ENCODE measurements at regions not wholly inside any gene's neighbourhood (a gene's known extent, or its start where the extent isn't known, plus 50 kb on each side); places are given as distances from the start of the nearest gene placed in this dataset.

DNA sequence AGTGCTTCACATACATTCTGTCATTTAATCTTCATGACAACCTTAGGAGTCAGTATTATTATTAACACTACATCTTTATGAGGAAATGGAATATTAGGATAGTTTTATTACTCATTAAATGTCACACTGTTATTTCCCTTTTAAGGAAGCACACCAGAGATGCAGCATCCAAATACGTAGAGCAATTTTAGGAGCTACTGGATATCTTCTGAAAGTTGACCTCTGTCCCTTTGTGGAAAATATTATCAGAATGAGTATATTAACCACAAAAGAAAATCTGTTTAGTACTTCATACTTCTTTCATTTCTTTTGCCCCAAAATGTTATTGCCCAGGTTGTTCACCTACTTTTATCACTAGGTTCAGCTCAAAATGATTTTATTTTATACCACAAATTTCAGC, 72.9 kb upstream of the APCDD1 start:
- TF ChIP-seq, protein P1, sequence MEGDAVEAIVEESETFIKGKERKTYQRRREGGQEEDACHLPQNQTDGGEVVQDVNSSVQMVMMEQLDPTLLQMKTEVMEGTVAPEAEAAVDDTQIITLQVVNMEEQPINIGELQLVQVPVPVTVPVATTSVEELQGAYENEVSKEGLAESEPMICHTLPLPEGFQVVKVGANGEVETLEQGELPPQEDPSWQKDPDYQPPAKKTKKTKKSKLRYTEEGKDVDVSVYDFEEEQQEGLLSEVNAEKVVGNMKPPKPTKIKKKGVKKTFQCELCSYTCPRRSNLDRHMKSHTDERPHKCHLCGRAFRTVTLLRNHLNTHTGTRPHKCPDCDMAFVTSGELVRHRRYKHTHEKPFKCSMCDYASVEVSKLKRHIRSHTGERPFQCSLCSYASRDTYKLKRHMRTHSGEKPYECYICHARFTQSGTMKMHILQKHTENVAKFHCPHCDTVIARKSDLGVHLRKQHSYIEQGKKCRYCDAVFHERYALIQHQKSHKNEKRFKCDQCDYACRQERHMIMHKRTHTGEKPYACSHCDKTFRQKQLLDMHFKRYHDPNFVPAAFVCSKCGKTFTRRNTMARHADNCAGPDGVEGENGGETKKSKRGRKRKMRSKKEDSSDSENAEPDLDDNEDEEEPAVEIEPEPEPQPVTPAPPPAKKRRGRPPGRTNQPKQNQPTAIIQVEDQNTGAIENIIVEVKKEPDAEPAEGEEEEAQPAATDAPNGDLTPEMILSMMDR (IDR thresholded peaks at IDR 0.05; ENCODE audit: low read depth, low read length): no peak
- no peak for DNase-seq (ENCODE audit: low read depth in 1 of 2, low spot score in 1 of 2)

DNA sequence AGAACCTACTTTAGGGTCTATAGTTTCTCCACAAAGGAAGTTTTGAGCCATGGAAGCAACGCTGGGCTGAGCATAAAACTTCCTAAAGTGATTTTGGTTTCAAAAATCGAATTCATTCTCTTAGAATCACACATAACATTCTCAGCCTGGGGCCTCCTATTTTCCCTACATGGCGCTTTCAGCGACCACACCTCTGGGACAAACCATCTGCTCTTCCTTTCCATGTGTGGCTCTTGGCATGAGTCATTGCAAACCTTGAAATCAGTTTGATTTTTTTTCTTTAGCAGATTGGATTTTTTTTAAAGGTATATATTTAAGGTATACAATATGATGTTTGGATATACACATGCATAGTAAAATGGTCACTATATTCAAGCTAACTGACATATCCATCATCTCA, 72.5 kb upstream of the APCDD1 start:
- no peaks in the 10 kb centered on the region for H3K9me3 ChIP-seq (ENCODE audit: low read depth)
- no peaks in the 10 kb centered on the region for H3K27me3 ChIP-seq
- TF ChIP-seq, protein P1 (IDR thresholded peaks at IDR 0.05; ENCODE audit: low read depth, low read length): no peak
- no peak for DNase-seq (ENCODE audit: low read depth in 1 of 2, low spot score in 1 of 2)
- no peak overlapping the region for H3K27ac ChIP-seq
- no peaks in the 10 kb centered on the region for H3K36me3 ChIP-seq
- peaks cover 7% of the 10 kb centered on the region for H3K4me1 ChIP-seq (ENCODE audit: low read depth)
- H3K4me3 ChIP-seq: no peak overlapping the region

More for the DNA sequence above, 72.9 kb upstream of the APCDD1 start:
- Histone ChIP-seq H3K9me3 (ENCODE audit: low read depth) (no peaks in the 10 kb centered on the region), H3K27ac (no peak overlapping the region), H3K4me3 (no peak overlapping the region), H3K4me1 (ENCODE audit: low read depth) (peaks cover 7% of the 10 kb centered on the region), H3K36me3 (no peaks in the 10 kb centered on the region), H3K27me3 (no peaks in the 10 kb centered on the region)

DNA sequence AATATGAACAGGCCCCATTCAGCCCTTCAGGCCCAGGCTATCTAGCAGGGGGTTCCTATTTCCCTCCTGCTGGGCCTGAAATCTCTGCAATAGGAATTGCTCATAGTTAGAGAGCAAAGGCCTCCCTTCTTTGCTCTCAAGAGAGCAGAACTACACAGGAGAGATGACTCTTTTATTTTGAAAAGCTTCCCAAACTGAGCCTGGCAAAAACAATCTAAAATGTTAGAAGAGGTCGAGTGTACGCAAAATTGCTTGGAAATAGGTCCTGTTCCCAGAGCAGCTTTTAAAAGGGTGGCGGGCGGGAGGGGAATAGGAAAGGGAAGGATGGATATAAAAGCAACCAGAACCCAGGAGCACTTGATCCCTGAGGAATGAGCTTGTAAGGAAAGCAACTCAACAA, 68.4 kb upstream of the APCDD1 start:
- H3K36me3 ChIP-seq: no peaks in the 10 kb centered on the region
- H3K27me3 ChIP-seq: no peaks in the 10 kb centered on the region
- no peaks in the 10 kb centered on the region for H3K4me1 ChIP-seq (ENCODE audit: low read depth)
- no peak for DNase-seq (ENCODE audit: low read depth in 1 of 2, low spot score in 1 of 2)
- TF ChIP-seq, protein P1 (IDR thresholded peaks at IDR 0.05; ENCODE audit: low read depth, low read length): no peak
- H3K4me3 ChIP-seq: no peak overlapping the region
- no peaks in the 10 kb centered on the region for H3K9me3 ChIP-seq (ENCODE audit: low read depth)
- H3K27ac ChIP-seq: no peak overlapping the region

DNA sequence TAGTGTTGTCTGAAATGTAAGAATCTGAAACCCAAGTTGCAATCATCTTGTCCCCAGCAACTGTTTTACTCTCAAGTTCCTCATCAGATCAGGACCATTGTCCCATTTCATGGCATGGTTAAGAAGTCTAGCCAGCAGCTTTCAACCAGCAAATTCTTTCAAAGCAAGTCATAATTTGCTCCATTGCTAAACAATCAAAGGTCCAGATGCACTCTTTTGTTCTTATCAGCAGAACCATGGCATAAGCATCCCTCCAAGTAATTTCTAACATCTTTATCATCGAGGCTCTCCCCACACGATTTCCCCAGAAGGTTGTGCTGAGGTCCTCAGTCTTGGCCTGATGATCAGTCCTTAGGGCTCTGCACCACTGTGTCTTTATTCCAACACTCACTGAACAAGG, 67.5 kb upstream of the APCDD1 start:
- H3K27me3 ChIP-seq: no peaks in the 10 kb centered on the region
- H3K4me3 ChIP-seq: no peak overlapping the region
- no peaks in the 10 kb centered on the region for H3K4me1 ChIP-seq (ENCODE audit: low read depth)
- H3K9me3 ChIP-seq (ENCODE audit: low read depth): no peaks in the 10 kb centered on the region
- TF ChIP-seq, protein P1 (IDR thresholded peaks at IDR 0.05; ENCODE audit: low read depth, low read length): no peak
- H3K36me3 ChIP-seq: no peaks in the 10 kb centered on the region
- DNase-seq (ENCODE audit: low read depth in 1 of 2, low spot score in 1 of 2): peak in 1 of 2 donors; percentile 38
- no peak overlapping the region for H3K27ac ChIP-seq

DNA sequence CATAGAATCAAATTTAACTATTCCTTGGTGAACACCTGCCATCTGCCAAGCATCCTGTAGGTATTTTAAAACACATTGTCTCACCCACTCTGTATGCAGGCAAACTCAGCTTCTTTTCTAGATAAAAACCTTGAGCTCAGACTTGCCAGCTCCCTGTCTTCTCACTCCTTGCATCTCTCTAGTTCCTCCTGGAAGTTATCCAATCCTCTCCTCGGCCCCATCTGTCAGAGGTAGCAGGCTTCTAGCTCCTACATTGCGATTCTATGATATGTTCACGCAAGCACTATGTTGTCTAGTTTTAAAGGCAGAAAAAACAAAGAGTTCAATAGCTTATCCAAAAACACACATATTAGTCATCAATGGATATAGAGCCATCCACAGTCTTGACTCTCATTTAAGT, 67.0 kb upstream of the APCDD1 start:
- H3K9me3 ChIP-seq (ENCODE audit: low read depth): no peaks in the 10 kb centered on the region
- no peaks in the 10 kb centered on the region for H3K36me3 ChIP-seq
- no peaks in the 10 kb centered on the region for H3K27me3 ChIP-seq
- DNase-seq (ENCODE audit: low read depth in 1 of 2, low spot score in 1 of 2): peak in 1 of 2 donors; percentile 26
- H3K27ac ChIP-seq: no peak overlapping the region
- no peaks in the 10 kb centered on the region for H3K4me1 ChIP-seq (ENCODE audit: low read depth)
- H3K4me3 ChIP-seq: no peak overlapping the region
- TF ChIP-seq, protein P1 (IDR thresholded peaks at IDR 0.05; ENCODE audit: low read depth, low read length): no peak

DNA sequence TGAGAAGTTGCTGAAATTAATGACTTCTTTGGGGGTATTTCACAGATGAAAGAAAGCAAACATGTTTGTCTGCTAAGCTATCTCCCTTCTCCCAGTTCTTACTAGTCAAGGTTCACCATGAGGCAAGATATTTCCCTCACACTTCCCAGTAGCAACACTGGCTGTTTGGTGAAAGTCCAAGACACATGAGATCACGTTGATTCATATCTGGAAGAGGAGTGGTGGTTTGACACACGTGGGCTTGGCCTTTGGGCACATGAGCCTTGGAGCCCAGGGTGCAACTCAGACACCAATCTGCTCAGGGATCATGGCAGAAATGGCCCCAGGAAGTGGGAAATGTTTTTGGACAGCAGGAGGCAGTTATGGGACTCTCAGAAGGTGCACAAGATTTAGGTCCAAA, 66.1 kb upstream of the APCDD1 start:
- TF ChIP-seq, protein P1 (IDR thresholded peaks at IDR 0.05; ENCODE audit: low read depth, low read length): no peak
- Histone ChIP-seq H3K4me3 (no peak overlapping the region), H3K27me3 (no peaks in the 10 kb centered on the region), H3K9me3 (ENCODE audit: low read depth) (no peaks in the 10 kb centered on the region), H3K4me1 (ENCODE audit: low read depth) (no peaks in the 10 kb centered on the region), H3K36me3 (no peaks in the 10 kb centered on the region), H3K27ac (no peak overlapping the region)
- DNase-seq (ENCODE audit: low read depth in 1 of 2, low spot score in 1 of 2): no peak

Data from cardiac muscle cell (in vitro differentiated cells and primary cell).